ENCODE measurements at regions not wholly inside any gene's neighbourhood (a gene's known extent, or its start where the extent isn't known, plus 50 kb on each side); places are given as distances from the start of the nearest gene placed in this dataset.

GRCh38 chr9:74361508-74361907 is 135.6 kb upstream of the RORB start:
- H3K9me2 ChIP-seq (ENCODE audit: low read depth, low read length), result no peaks in the 10 kb centered on the region
- no peaks in the 10 kb centered on the region for H3K79me2 ChIP-seq (ENCODE audit: insufficient read depth, low read length)
- no peaks in the 10 kb centered on the region for H4K20me1 ChIP-seq (ENCODE audit: insufficient read depth, low read length)
- no peak overlapping the region for H3K9ac ChIP-seq (ENCODE audit: low read length)
- H3K9me3 ChIP-seq (ENCODE audit: low read length), result no peaks in the 10 kb centered on the region
- H3K4me1 ChIP-seq (ENCODE audit: insufficient read depth, low read length, severe bottlenecking), result no peaks in the 10 kb centered on the region
- no peak overlapping the region for H3K4me2 ChIP-seq (ENCODE audit: low read length)
- H3K36me3 ChIP-seq (ENCODE audit: insufficient read depth, low read length), result no peaks in the 10 kb centered on the region
- H2AFZ ChIP-seq (ENCODE audit: low read length), result no peak overlapping the region
- H3K27me3 ChIP-seq (ENCODE audit: insufficient read depth, low read length), result no peaks in the 10 kb centered on the region
- TF ChIP-seq CTCF (IDR thresholded peaks at IDR 0.05; ENCODE audit: low read length) (no peak), EZH2 (IDR thresholded peaks at IDR 0.05; ENCODE audit: borderline replicate concordance, low read length) (no peak)
- H3F3A ChIP-seq (ENCODE audit: insufficient read depth, low read length), result no peaks in the 10 kb centered on the region
- H3K27ac ChIP-seq (ENCODE audit: low read depth, low read length, poor library complexity, severe bottlenecking), result no peak overlapping the region
- H3K4me3 ChIP-seq (ENCODE audit: low read depth, low read length, poor library complexity, severe bottlenecking), result no peak overlapping the region

- no peak for TF ChIP-seq EZH2 (IDR thresholded peaks at IDR 0.05; ENCODE audit: borderline replicate concordance, low read length)
- TF ChIP-seq CTCF (IDR thresholded peaks at IDR 0.05; ENCODE audit: low read length), result no peak
- Histone ChIP-seq H3K27ac (ENCODE audit: low read depth, low read length, poor library complexity, severe bottlenecking) (no peak overlapping the region), H3F3A (ENCODE audit: insufficient read depth, low read length) (no peaks in the 10 kb centered on the region), H3K4me3 (ENCODE audit: low read depth, low read length, poor library complexity, severe bottlenecking) (no peak overlapping the region), H4K20me1 (ENCODE audit: insufficient read depth, low read length) (no peaks in the 10 kb centered on the region), H3K36me3 (ENCODE audit: insufficient read depth, low read length) (no peaks in the 10 kb centered on the region), H2AFZ (ENCODE audit: low read length) (no peak overlapping the region), H3K4me2 (ENCODE audit: low read length) (no peak overlapping the region), H3K27me3 (ENCODE audit: insufficient read depth, low read length) (no peaks in the 10 kb centered on the region), H3K79me2 (ENCODE audit: insufficient read depth, low read length) (no peaks in the 10 kb centered on the region), H3K4me1 (ENCODE audit: insufficient read depth, low read length, severe bottlenecking) (no peaks in the 10 kb centered on the region), H3K9me3 (ENCODE audit: low read length) (no peaks in the 10 kb centered on the region), H3K9ac (ENCODE audit: low read length) (no peak overlapping the region), H3K9me2 (ENCODE audit: low read depth, low read length) (no peaks in the 10 kb centered on the region)
Measured at GRCh38 chr9:74362423-74362822, 134.7 kb upstream of the RORB start.

GRCh38 chr9:74366111-74366510 is 131.0 kb upstream of the RORB start:
- H3K4me1 ChIP-seq (ENCODE audit: insufficient read depth, low read length, severe bottlenecking), result no peaks in the 10 kb centered on the region
- H2AFZ ChIP-seq (ENCODE audit: low read length), result no peak overlapping the region
- H3K79me2 ChIP-seq (ENCODE audit: insufficient read depth, low read length), result no peaks in the 10 kb centered on the region
- H3K9ac ChIP-seq (ENCODE audit: low read length), result no peak overlapping the region
- TF ChIP-seq EZH2 (IDR thresholded peaks at IDR 0.05; ENCODE audit: borderline replicate concordance, low read length) (no peak), CTCF (IDR thresholded peaks at IDR 0.05; ENCODE audit: low read length) (no peak)
- H3K4me2 ChIP-seq (ENCODE audit: low read length), result no peak overlapping the region
- no peak overlapping the region for H3K4me3 ChIP-seq (ENCODE audit: low read depth, low read length, poor library complexity, severe bottlenecking)
- no peaks in the 10 kb centered on the region for H3K9me2 ChIP-seq (ENCODE audit: low read depth, low read length)
- H3F3A ChIP-seq (ENCODE audit: insufficient read depth, low read length), result no peaks in the 10 kb centered on the region
- no peak overlapping the region for H3K27ac ChIP-seq (ENCODE audit: low read depth, low read length, poor library complexity, severe bottlenecking)
- H4K20me1 ChIP-seq (ENCODE audit: insufficient read depth, low read length), result no peaks in the 10 kb centered on the region
- H3K36me3 ChIP-seq (ENCODE audit: insufficient read depth, low read length), result no peaks in the 10 kb centered on the region
- no peaks in the 10 kb centered on the region for H3K9me3 ChIP-seq (ENCODE audit: low read length)
- no peaks in the 10 kb centered on the region for H3K27me3 ChIP-seq (ENCODE audit: insufficient read depth, low read length)
